DOHH2 (cell line): ENCODE measurements at regions not wholly inside any gene's neighbourhood (a gene's known extent, or its start where the extent isn't known, plus 50 kb on each side); places are given as distances from the start of the nearest gene placed in this dataset.

ENCODE experiments used
- CTCF ChIP-seq: fragments of 200-600 bp; sonication (generic); IDR thresholded peaks from one replicate; pipeline ENCODE4 v1.5.1; 2014; ENCODE audit warnings: antibody characterized with exemption, mild to moderate bottlenecking, low read depth, low read length; ENCODE audit not compliant: poor library complexity, severe bottlenecking
- EZH2phosphoT487 ChIP-seq: fragments of 200-600 bp; sonication (generic); IDR thresholded peaks from 2 replicates; pipeline ENCODE4 v1.6.1; 2017; ENCODE audit warnings: borderline replicate concordance, mild to moderate bottlenecking, antibody characterized with exemption, low read length, moderate library complexity, mixed read lengths

DNA sequence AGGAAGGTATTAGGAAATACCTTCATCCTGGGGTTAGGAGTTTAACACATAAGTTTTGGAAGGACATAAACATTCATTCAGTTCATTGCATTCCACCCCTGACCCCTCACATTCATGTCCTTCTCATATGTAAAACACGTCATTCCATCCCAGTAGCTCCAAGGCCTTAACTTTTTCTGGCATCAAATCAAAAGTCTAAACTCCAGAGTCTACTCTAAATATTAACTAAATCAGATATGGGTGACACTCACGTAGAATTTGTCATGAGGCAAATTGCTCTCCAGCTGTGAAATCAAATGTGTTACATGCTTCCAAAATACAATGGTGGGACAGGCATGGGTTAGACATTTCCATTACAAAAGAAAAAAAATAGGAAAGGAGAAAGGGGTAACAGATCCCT is 298.2 kb upstream of the LRRC7 start:
- TF ChIP-seq CTCF: no peak
- TF ChIP-seq EZH2phosphoT487: no peak
